Common myeloid progenitor, CD34-positive (primary cell): ENCODE measurements at regions not wholly inside any gene's neighbourhood (a gene's known extent, or its start where the extent isn't known, plus 50 kb on each side); places are given as distances from the start of the nearest gene placed in this dataset.

ENCODE experiments used
- CTCF ChIA-PET: fragments of 350-600 bp; sonication (Branson Sonifier 250); formaldehyde crosslinking; loops from one replicate; lab custom pipeline; 2021; ENCODE audit warnings: antibody characterized with exemption; lab: Charles Lee
- POLR2A ChIA-PET: fragments of 350-600 bp; sonication (Branson Sonifier 250); formaldehyde crosslinking; loops from one replicate; lab custom pipeline; 2021; ENCODE audit warnings: antibody characterized with exemption; lab: Charles Lee
- DNase-seq, 3 donors: peaks; one replicate each; pipeline versions ENCODE4 v3.0.0 to v3.0.0-alpha.2; 2013
- H3K27ac ChIP-seq, 2 experiments: 1 replicate in 1 of 2; 2 replicates in 1 of 2; pipeline ENCODE4 v1.7.0; 2013; ENCODE audit warnings: inconsistent platforms in 2 of 2, low read length in 2 of 2, mild to moderate bottlenecking in 2 of 2, low read depth in 1 of 2, moderate library complexity in 1 of 2; ENCODE audit not compliant: severe bottlenecking in 2 of 2, insufficient read depth in 1 of 2, poor library complexity in 1 of 2
- H3K27me3 ChIP-seq, 5 experiments: replicated peaks in 2 of 5; 1 replicate in 3 of 5; 2 replicates in 2 of 5; pipeline versions ENCODE4 v1.6.1 to v1.7.0; 2013; ENCODE audit warnings: low read length in 4 of 5, mild to moderate bottlenecking in 2 of 5, moderate library complexity in 2 of 5, inconsistent platforms in 1 of 5; ENCODE audit not compliant: insufficient read depth in 5 of 5, control insufficient read depth in 4 of 5
- H3K36me3 ChIP-seq, 4 experiments: 1 replicate in 2 of 4; 2 replicates in 2 of 4; pipeline versions ENCODE4 v1.6.1 to v1.7.0; 2013; ENCODE audit warnings: low read length in 3 of 4, control low read depth in 1 of 4, mild to moderate bottlenecking in 1 of 4; ENCODE audit not compliant: control insufficient read depth in 4 of 4, insufficient read depth in 4 of 4
- H3K4me1 ChIP-seq, 4 experiments: 1 replicate in 3 of 4; 2 replicates in 1 of 4; pipeline versions ENCODE4 v1.6.1 to v1.7.1; 2013; ENCODE audit warnings: low read length in 3 of 4, mild to moderate bottlenecking in 3 of 4, control low read depth in 1 of 4, inconsistent platforms in 1 of 4, moderate library complexity in 1 of 4; ENCODE audit not compliant: control insufficient read depth in 4 of 4, insufficient read depth in 4 of 4; ENCODE audit errors: control extremely low read depth in 1 of 4
- H3K4me3 ChIP-seq, 7 experiments: 1 replicate in 4 of 7; 2 replicates in 3 of 7; pipeline versions ENCODE4 v1.5.1 to v1.7.0; 2013; ENCODE audit warnings: mild to moderate bottlenecking in 7 of 7, low read length in 6 of 7, moderate library complexity in 6 of 7, inconsistent platforms in 2 of 7, low read depth in 2 of 7, control low read depth in 1 of 7; ENCODE audit not compliant: insufficient read depth in 4 of 7, control insufficient read depth in 1 of 7; ENCODE audit errors: extremely low read depth in 1 of 7
- H3K9me3 ChIP-seq, 5 experiments: 1 replicate in 4 of 5; 2 replicates in 1 of 5; pipeline versions ENCODE4 v1.6.1 to v1.7.1; 2013; ENCODE audit warnings: low read length in 4 of 5, mild to moderate bottlenecking in 2 of 5, inconsistent platforms in 1 of 5, low read depth in 1 of 5, moderate library complexity in 1 of 5; ENCODE audit not compliant: control insufficient read depth in 4 of 5, insufficient read depth in 2 of 5; ENCODE audit errors: control extremely low read depth in 1 of 5
- WGBS: methylation state at CpG from one replicate; pipeline ENCODE4 v1.1.5; 2013; ENCODE audit not compliant: insufficient coverage; 5-methylcytosine and 5-hydroxymethylcytosine counted together

DNA sequence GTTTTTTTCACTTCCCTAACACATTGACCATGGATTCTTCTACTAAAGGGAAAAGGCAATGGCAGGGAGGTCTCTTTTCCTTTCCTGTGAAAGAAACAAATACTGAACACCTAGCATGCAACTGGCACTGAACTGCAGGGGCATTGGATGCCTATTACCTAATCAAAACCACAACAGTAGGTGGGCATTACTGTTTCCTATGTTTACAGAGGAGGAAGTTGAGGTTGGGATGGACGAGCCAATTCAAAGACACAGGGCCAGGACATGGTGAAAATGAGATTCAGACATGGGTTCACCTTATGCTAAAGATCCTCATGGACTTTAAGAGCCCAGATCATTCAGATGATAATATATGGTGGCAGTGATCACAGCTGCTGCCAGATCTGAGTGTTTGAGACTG, 407.0 kb downstream of the MIAT start:
- CTCF ChIA-PET = interaction anchor here (1.0 kb wide), 1 partner anchor 12 kb away, joined by 3 read pairs; no protein-coding TSS in a partner anchor
- H3K4me1 ChIP-seq = peaks cover 5 to 18% (median 13%) of the 10 kb centered on the region in 4 experiments

DNA sequence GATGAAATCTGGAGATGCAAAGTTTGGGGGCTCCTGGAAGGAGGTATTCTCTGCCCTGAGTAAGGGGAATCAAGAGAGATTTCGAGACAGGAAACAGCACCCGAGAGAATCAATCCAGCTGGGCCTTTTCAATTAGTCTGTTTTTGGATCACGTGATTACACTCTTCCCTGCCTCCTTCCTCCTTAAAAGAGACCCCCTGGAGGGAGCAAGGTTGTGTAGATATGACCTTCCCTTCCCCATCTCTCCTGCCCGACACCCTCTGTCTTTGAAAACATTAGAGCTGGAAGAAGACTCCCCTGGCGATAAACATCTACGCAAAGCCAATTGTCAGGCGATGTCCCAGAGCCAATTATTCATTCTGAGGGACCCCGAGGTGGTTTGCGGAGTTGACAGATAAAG, 407.9 kb downstream of the MIAT start:
- DNase-seq = no peak
- no peaks in the 10 kb centered on the region for H3K9me3 ChIP-seq
- no peak overlapping the region for H3K27ac ChIP-seq
- H3K27me3 ChIP-seq = peaks cover 0 to 32% (median 7%) of the 10 kb centered on the region in 5 experiments
- CTCF ChIA-PET = interaction anchor here (1.0 kb wide), 1 partner anchor 11 kb away, joined by 3 read pairs; no protein-coding TSS in a partner anchor
- POLR2A ChIA-PET = no interaction called here
- WGBS = 40% methylated on average over 5 of the region's 9 CpGs
- H3K36me3 ChIP-seq = no peaks in the 10 kb centered on the region
- peaks cover 5 to 18% (median 13%) of the 10 kb centered on the region in 4 experiments for H3K4me1 ChIP-seq
- no peak overlapping the region for H3K4me3 ChIP-seq

More for the DNA sequence above, 407.0 kb downstream of the MIAT start:
- H3K27me3 ChIP-seq = peaks cover 0 to 34% (median 4%) of the 10 kb centered on the region in 5 experiments
- no peaks in the 10 kb centered on the region for H3K36me3 ChIP-seq
- no peaks in the 10 kb centered on the region for H3K9me3 ChIP-seq
- no peak overlapping the region for H3K4me3 ChIP-seq
- DNase-seq = peak; percentile 13 to 53 (median 53)
- no peak overlapping the region for H3K27ac ChIP-seq
- POLR2A ChIA-PET = no interaction called here
- WGBS = no CpG with 5 or more reads among the region's 1 CpG

DNA sequence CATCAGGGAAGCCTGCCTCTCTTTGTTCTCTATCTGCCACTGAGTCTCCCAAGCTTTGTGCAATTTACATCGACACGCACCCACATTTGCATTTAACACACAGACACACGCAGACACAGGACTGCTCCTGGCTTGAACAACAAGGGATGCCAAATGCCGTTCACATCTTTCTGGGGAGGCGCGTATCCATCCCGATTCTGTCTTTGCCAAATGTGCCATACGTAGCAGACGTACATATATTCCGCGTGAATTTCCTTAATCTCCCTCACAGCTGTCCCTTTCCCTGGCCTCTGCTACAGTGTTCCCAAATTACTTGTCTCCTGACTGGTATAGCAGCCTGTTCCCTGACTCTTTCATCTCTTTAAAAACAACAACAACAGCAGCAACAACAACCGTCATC, 409.5 kb downstream of the MIAT start:
- Histone ChIP-seq H3K9me3 (no peaks in the 10 kb centered on the region), H3K27me3 (peaks cover 2 to 44% (median 11%) of the 10 kb centered on the region in 5 experiments), H3K27ac (no peak overlapping the region), H3K4me3 (no peak overlapping the region), H3K36me3 (no peaks in the 10 kb centered on the region), H3K4me1 (peaks cover 5 to 18% (median 13%) of the 10 kb centered on the region in 4 experiments)
- CTCF ChIA-PET = no interaction called here
- DNase-seq = no peak
- 91% methylated on average over 12 of the region's 12 CpGs for WGBS
- POLR2A ChIA-PET = no interaction called here

DNA sequence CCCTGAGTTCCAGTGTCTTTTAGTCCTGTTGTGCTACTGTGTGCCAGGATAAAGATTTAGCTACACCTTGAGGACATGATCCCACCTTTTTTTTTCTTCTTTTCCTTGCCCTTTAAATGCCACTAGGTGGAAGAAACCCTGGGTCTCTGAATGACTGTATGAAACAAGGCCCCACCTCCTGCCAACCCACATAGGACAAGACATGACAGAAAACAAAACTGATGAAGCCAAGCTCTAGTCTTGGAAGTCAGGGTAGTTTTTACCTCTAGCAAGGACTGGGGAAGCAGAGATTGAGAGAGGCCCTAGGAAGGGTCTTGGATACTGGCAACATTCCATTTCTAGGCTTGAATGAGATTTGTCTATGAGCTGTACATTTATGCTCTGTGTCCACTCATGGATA, 410.7 kb downstream of the MIAT start:
- no peak for DNase-seq
- peaks cover 2 to 47% (median 11%) of the 10 kb centered on the region in 5 experiments for H3K27me3 ChIP-seq
- no peak overlapping the region for H3K4me3 ChIP-seq
- no peaks in the 10 kb centered on the region for H3K36me3 ChIP-seq
- ChIA-PET CTCF (interaction anchor here (0.9 kb wide), 1 partner anchor 51 kb away, joined by 3 read pairs; no protein-coding TSS in a partner anchor), POLR2A (no interaction called here)
- H3K27ac ChIP-seq = no peak overlapping the region
- H3K4me1 ChIP-seq = peaks cover 5 to 17% (median 13%) of the 10 kb centered on the region in 4 experiments
- no peaks in the 10 kb centered on the region for H3K9me3 ChIP-seq

DNA sequence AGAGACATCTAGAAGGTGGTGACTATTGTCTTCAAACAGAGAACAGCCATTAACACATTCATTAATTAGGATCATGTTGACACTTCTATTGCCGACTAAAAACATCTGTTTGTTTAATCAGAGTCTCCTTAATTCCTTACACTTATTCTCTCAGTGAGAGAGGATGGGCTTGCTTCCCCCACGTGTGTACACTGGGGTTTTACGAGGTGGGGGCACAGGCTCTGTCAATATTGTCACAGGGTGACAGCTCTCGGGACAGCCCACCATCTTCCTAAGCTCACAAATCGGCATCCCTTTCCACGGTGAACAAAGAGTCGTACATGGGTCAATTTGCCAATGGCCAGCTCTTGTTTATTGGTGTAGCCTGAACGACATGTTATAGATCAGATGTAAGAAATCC, 413.2 kb downstream of the MIAT start:
- WGBS = 53% methylated on average over 8 of the region's 8 CpGs
- DNase-seq = no peak

DNA sequence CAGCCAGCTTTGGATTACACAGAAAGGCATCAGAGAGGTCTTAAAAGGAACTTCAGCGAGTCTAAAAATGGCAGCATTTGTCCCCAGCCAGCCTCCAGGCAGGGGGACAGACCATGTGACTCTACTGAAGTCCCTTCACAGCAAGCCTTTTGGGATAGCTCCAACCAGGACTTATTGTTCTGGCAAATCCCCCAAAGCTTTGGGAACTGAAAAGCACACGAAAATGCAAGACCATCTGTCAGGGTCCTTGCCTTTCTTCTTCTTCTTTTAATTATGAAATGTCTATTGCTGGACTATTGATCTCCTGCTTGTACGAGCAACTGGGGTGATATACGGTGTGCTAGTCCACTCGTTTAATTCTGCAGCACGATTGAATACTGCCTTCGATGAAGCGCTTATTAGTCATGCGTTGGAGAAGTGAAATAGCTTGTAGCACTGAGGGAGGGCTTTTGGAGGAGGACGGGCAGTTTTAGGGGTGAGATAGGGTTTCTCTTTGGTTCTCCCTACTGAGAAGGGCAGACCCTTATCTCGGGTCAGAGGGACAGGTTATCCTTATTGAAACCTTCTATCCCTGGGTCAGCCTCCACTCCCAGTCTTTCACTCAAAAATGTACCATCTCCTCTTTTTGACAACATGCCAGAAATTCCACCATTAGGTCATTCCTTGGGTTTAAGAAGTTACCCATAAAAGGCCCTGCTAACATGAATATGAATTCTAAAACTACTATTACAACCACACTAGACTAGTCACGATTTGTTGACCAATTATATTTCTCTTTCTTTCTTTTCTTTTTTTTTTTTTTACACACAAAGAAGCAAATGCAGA, 416.4 kb downstream of the MIAT start:
- ChIA-PET CTCF (no interaction called here), POLR2A (no interaction called here)
- H3K27ac ChIP-seq = no peak overlapping the region
- no peak overlapping the region for H3K4me3 ChIP-seq
- H3K36me3 ChIP-seq = no peaks in the 10 kb centered on the region
- 84% methylated on average over 5 of the region's 12 CpGs for WGBS
- DNase-seq = no peak
- H3K4me1 ChIP-seq = no peaks in the 10 kb centered on the region
- peaks cover 3 to 53% (median 6%) of the 10 kb centered on the region in 5 experiments for H3K27me3 ChIP-seq
- H3K9me3 ChIP-seq = peaks cover 0 to 4% (median 0%) of the 10 kb centered on the region in 5 experiments

More for the DNA sequence above, 413.2 kb downstream of the MIAT start:
- POLR2A ChIA-PET = no interaction called here
- no peak overlapping the region for H3K4me3 ChIP-seq
- no peaks in the 10 kb centered on the region for H3K9me3 ChIP-seq
- peaks cover 3 to 57% (median 8%) of the 10 kb centered on the region in 5 experiments for H3K27me3 ChIP-seq
- CTCF ChIA-PET = no interaction called here
- no peak overlapping the region for H3K27ac ChIP-seq
- H3K4me1 ChIP-seq = no peaks in the 10 kb centered on the region
- H3K36me3 ChIP-seq = no peaks in the 10 kb centered on the region

DNA sequence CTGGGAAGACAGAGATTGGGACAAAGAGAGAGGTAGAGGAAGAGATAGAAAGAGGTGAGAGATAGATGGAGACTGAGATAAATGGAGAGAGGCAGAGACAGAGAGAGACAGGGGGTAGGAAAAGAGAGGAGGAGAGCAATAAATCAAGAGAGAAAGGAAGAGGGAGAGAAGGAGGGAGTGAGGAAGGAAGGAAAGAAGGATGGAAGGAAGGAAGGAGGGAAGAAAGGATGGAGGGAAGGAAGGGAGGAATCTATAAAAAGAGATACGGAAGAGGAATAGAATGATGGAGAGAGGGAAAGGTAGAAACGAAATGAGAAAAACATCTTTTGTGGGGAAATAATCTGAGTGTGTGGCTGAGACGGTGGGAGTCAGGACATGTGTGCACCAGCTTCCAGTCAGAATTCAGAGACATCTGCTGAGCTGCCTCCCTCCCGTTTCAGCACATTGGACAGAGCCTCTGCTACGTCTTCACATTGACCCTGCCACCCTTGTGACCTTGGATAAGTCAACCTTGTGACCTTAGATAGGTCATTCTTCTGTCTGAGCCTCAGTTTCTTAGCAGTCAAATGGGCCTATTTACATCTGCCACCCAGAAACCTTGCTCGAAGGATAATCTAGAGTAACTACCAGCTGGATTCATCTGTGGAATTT, 417.8 kb downstream of the MIAT start:
- ChIA-PET CTCF (no interaction called here), POLR2A (no interaction called here)
- Histone ChIP-seq H3K4me3 (no peak overlapping the region), H3K9me3 (peaks cover 0 to 4% (median 0%) of the 10 kb centered on the region in 5 experiments), H3K27ac (no peak overlapping the region), H3K27me3 (peaks cover 0 to 57% (median 4%) of the 10 kb centered on the region in 5 experiments), H3K36me3 (no peaks in the 10 kb centered on the region), H3K4me1 (no peaks in the 10 kb centered on the region)
- peak in 2 of 3 donors; percentile 20 to 21 for DNase-seq
- WGBS = 65% methylated on average over 6 of the region's 6 CpGs
